ENCODE measurements at regions not wholly inside any gene's neighbourhood (a gene's known extent, or its start where the extent isn't known, plus 50 kb on each side); places are given as distances from the start of the nearest gene placed in this dataset.
"Not testable (repeated sequence)": the region's sequence is repeated elsewhere in the genome, so short reads cannot be mapped to it uniquely, and the experiment has no call there.

- DNase-seq = peak; percentile 24 to 30
Measured at GRCh38 chr7:47088329-47089067, 493.4 kb downstream of the TNS3 start.

DNA sequence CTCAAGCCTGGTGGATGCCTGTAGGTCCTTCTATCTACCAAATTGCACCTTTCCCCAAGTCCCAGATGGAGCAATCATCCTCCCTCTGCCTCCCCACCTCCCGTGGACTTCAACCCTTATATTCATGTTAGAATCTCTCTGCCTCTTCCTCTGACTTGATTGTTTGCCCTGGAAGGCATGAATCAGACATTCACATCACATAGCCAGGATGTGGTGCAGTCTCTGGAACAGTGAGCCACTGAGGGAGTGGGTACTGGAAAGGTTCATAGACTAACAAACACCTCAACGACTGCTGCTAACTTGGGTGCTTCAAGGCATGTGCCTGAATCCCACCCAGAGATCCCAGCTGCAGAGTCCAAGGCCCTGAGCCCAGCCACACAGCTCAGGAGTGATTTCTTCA, 494.0 kb downstream of the TNS3 start:
- no peak for DNase-seq

DNA sequence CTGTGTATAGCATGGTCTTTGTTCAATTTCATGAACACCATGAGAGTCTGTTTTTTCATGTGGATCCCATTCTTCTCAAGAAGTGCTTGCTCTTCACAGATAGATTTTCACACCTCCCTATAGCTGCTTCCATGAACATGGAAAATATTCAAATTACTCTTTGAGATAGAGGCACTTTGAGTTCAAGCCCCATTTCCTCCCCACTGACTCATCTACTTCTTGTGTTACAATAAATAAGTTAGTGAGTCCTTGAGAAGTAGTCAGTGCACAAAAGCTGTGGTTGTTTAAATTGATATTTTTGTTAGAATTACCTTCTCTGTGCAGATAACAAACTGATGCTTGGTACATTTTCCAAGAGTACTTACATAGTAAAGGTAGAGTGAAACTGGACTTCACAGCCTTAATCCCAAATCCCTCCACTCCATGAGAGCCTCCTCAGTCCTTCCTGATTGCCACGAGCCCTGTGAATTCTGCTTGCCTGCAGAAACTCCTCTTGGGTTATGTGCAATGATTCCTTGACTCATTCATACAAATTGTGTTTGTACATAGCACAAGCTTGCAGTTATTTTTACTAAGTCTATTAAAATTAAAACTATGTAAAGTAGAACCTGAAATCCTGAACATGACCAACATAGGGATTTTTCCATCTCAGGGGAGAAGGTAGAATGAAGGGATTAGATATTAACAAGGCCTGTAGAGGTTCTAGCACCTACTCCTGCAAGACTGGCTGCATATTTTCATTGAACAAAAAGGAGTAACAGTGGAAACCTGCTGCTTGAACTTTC, 496.2 kb downstream of the TNS3 start:
- no peak for DNase-seq

DNA sequence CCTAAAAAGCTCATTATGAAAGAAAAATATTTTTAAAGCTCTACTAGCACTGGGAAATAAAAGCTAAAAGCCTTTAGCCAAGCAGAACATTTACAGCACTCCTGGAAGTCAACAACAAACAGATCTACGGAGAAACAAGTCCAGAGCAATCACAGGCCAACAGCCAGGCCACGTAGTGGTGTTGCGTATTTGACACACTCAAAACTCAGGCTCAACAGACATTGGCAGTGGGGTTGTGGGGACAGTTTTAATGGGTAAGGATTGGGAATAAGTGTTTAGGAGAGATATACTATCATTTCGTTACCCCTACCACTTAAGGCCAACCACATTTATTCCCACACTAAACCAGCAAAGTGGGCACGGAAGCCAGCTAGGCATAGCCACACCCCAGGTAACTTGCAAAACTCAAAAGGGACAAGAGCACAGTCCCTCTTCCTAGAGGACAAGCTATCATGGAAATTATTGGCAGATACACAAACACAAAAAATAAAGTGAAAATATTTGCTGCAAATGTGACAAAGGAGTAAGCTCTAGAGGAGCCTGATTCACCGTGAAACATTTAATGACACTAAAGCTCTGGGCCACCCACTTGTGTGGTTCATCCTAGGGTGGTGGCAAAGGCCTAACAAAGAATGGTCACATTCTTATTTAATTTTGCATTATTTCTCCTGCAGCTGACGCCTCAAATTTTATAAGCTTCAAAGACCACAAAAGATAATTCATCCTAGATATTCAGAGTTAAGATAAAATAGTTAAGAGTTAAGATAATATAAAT, 498.2 kb downstream of the TNS3 start:
- DNase-seq = no peak

- DNase-seq = no peak
Measured at GRCh38 chr7:47080816-47081215, 501.1 kb downstream of the TNS3 start.

- no peak for DNase-seq
Measured at GRCh38 chr7:47078241-47078640, 503.7 kb downstream of the TNS3 start.

GRCh38 chr7:47074702-47075153, 507.2 kb downstream of the TNS3 start:
- no peak for DNase-seq

GRCh38 chr7:47073284-47073683, 508.6 kb downstream of the TNS3 start:
- DNase-seq = no peak

DNA sequence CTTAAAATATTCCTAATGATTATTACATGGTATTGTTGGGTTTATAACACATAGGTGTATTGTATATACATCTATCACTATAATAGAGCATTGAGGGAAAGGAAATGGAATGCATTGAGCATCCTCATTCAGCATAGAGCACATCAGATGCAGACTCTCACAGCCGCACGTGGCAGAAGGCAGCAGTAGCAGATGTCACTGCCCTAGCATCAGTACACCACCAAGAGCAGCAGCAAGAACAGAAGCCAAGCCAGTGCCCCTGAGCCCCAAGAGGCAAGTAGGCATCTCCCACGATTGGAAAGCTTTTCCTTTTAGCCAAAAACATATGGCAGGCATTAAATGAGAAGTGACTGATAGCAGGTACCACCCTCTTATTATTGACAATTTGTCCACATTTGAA, 510.0 kb downstream of the TNS3 start:
- no peak for DNase-seq

DNA sequence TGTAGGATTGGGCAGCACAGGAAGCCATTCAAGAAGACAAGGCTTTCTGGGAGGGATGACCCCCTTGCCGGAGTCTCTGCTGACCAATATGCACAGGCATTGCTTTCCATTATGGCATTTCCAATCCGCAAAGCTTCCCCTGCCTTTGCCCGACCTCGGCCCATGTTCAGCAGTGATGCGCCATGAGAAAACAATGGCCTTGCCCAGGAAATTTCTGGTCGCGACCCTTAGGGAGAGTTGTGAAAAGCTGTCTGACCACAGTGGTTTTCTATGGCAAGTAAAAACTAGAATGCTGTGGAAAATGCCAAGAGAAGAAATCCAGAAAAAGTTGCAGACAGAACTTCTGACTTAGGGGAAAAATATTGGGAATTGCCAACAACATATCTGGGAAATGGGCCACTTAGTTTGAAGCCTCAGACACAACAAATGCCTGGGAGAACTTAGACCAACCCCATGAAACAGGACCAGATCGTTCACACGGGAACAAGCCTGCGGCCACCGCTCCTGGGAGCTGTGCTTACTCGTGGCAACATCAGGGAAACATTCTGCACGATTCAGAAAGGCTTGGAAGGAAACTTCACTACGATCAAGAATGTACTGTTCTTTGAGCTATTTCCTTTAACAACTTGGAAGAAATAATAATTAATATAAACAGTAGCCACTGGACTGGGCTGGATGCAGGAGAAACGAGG, 512.4 kb downstream of the TNS3 start:
- no peak for DNase-seq

DNA sequence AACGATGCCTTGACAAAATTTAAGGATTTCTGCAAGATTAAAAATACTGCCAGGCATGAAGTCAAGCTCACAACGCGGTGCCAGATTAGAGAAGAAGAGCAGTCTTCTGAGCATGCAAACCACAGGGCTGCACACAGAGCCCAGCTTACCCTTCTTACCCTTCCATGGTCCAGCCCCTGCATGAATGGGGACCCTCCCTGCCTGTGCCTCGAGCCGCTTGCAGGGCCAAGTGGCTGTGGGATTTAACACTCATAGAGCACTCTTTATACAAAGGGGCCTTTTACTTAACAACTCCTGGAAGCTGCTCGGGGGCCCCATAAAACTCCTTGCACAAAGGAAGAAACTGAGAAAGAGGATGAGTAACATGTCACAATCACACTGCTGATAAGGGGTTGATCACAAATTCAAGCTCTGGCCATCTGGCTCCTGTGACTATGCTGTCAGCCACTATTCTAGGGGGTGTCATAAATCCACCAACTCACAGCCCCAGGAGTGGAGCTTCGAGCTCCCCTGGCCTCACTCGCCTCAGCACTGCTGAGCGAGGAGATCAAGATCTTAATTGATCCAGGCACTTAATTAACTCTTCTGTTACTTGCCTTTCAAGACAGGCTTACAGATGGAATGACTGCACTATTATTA, 514.8 kb downstream of the TNS3 start:
- DNase-seq = no peak

DNA sequence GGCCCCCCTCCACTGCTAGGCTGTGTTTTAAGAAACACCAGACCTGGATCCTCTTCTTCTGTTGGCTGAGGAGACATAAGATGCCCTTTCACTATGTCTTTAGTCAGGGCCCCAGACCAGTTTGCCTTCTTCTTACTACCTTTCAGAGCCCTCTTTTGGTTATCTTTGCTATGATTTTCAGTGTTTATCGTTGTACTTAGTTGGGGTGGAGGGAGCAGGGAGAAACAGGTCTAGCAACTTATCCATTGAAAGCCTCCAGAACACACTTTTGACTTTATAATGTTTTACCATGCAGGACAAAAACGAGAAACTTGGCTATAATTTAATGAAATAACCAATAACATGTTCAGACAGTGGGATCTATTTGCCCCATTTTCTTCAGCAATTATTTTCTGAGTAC, 525.2 kb downstream of the TNS3 start:
- no peak for DNase-seq

GRCh38 chr7:47052541-47053208, 529.2 kb downstream of the TNS3 start:
- not testable (repeated sequence) for DNase-seq

DNA sequence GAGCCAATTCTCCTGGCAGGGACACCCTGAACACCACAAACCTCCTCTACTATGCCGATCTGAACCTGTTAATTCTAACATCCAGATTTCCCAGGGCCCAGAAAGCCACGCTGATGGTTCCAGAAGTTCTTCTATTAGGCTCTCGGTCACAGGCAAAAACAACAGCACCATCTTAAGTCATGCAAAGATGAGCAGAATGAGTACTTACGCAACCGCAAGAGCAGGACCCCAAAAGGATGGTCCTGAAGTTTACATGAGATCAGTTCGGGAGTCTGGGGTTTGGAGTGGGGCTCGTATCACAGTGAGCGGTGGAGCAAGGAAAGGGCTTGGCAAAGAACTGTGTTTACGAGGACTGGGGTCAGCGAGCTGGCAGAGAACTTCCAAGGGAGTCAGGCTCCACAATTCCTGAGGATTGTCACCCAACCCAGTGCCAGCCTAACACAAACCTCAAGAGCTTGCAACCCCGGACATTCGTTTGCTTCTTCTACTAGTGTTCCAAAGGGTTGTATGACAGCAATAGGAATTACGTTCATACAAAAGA, 532.6 kb downstream of the TNS3 start:
- DNase-seq = no peak

DNA sequence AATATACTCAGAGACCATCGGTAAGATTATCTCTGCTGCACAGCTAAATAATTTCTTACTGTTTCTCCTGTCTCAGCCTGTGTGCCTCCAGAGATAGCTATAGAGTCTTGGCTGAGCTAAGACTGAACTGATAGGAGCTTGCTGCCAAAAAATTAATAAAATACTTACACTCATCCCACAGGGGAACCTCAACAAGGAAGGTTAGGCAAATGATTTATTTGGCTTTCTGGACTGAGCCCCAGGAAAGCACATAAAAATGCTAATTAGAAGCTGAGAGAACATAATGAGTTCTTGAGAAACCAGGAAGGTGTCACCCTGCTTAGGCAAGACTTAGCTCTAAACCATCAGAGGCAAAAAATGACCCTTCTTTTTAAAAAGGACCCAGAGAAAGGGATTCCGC, 534.5 kb downstream of the TNS3 start:
- no peak for DNase-seq

DNA sequence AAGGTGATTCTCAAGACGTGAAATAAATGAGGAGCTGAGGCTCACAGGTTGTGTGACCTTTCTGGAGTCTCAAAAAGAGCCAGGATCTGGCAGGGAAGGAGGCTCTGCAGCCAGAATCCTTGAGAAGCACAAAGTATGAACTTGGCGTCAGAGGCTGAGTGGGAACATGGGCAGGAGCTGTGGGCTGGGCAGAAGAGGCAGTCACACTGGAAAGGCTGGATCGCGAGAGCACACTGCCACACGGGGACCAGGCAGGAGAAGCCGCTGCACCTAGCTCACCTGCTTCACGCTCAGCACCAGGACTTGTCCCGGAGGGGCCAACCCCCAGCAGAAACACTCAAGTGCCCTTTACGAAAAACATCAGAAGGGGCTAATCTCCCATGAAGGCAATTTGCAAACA, 535.0 kb downstream of the TNS3 start:
- DNase-seq = no peak

DNA sequence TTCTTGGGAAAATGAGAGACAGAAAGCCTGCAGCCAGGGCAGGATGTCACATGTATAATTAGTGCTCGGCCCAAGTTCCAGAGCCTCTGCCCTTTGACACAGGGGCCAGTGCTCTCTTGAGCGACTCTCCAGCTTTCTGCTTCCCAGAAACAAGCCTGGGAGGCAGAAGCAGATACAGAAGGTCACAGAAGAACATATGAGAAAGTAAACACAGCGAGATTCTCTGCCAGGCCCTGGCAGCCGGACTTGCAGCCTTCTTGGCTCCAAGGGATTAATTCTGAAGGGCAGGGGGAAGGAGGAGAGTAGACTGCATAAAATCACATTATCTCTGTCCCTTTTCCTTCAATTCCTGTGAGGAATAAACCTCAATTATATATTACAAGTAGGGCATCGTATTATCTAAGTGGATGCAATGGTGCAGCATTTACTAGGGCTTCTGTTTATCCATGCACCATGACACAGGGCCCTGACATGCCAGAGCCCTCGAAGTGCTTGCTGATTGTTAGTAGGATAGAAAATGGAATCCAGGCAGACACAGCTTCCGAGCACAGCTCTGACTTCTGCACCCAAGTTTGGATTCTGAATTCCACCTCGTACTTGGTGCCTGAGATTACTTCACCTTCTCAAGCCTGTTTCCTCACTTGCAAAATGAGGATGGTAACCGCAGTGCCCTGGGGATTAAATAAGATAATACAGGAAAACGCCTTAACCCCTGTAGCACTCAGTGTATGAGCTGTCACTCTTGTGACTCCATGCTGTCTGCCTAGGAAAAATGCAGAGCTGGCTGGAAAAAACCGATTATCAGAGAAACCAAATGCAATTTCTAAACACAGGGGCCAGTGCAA, 536.5 kb downstream of the TNS3 start:
- DNase-seq = no peak

DNA sequence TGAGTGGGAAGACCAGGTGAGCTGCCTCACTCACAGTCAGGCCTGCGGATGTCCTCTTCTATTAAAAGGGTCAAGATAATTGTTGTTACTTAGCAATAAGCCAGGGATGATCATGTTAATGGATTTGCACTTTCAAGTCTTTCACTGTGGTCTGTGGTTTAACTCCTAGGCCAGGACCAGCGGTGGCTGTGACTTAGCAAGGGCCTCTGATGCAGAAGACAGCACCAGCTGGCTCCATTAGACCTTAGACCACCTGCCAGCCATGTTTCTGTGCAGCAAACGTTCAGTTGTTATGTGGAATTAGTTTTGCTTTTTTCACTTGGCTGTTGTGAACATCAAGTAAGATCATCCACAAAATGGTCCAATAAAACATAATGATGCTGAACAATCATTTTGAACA, 537.3 kb downstream of the TNS3 start:
- DNase-seq = no peak

- no peak for DNase-seq
Measured at GRCh38 chr7:47043304-47043703, 538.6 kb downstream of the TNS3 start.

- no peak for DNase-seq
Measured at GRCh38 chr7:47042669-47043068, 539.2 kb downstream of the TNS3 start.
